ENCODE measurements at regions not wholly inside any gene's neighbourhood (a gene's known extent, or its start where the extent isn't known, plus 50 kb on each side); places are given as distances from the start of the nearest gene placed in this dataset.
A peak's percentile ranks its signal among the peaks of the same experiment; 100 is the strongest.

DNA sequence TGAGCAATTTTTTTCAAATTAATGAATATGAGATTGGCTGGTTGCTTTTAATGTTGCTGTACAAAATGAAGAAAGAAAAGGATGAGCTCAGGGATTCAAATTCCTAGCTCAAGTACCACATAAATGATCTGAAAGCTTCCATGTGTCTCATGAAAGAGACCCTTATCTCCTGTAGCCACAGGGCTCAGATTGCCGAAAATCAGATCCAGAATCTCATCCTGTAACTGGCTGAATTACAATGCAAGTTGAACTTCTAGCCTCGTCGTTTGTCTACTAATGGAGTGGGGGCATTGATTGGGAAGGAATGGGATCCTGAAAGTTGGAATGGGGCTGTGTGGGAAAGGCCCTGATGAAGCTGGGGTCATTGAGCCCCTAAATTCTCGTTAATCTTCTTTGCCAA lies 143.4 kb upstream of the ATP6AP2 start:
- no peak overlapping the region for H3K4me3 ChIP-seq
- intact Hi-C loops (cut with micrococcal nuclease) = no loop called here
- H3K27me3 ChIP-seq (ENCODE audit: low read depth) = no peaks in the 10 kb centered on the region
- no peak for DNase-seq
- TF ChIP-seq, protein P1, sequence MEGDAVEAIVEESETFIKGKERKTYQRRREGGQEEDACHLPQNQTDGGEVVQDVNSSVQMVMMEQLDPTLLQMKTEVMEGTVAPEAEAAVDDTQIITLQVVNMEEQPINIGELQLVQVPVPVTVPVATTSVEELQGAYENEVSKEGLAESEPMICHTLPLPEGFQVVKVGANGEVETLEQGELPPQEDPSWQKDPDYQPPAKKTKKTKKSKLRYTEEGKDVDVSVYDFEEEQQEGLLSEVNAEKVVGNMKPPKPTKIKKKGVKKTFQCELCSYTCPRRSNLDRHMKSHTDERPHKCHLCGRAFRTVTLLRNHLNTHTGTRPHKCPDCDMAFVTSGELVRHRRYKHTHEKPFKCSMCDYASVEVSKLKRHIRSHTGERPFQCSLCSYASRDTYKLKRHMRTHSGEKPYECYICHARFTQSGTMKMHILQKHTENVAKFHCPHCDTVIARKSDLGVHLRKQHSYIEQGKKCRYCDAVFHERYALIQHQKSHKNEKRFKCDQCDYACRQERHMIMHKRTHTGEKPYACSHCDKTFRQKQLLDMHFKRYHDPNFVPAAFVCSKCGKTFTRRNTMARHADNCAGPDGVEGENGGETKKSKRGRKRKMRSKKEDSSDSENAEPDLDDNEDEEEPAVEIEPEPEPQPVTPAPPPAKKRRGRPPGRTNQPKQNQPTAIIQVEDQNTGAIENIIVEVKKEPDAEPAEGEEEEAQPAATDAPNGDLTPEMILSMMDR (IDR thresholded peaks at IDR 0.05; ENCODE audit: borderline replicate concordance) = no peak
- no peaks in the 10 kb centered on the region for H3K9me3 ChIP-seq (replicated peaks)
- H3K4me1 ChIP-seq = no peaks in the 10 kb centered on the region
- no peaks in the 10 kb centered on the region for H3K36me3 ChIP-seq
- no peak overlapping the region for H3K27ac ChIP-seq (replicated peaks)

DNA sequence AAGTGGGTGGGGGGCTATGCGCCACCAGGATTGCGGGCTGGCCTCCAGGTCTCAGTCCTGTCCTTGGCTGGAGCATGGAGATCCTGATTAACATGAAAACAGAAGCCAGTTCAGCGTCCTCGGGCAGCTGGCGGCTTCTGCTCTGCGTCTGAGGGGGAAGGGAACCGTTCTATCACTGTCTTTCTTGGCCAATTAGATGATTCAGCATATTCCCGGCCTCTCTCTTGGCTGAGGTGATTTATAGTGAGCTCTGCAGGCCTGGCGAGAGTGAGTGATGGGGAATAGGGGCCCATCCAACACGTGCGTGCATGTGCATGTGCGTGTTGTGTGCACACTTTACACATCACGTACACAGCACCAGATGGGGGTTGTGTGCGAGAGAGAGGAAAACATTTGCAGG lies 145.8 kb upstream of the ATP6AP2 start:
- H3K4me1 ChIP-seq = no peaks in the 10 kb centered on the region
- DNase-seq = peak; percentile 18
- no peaks in the 10 kb centered on the region for H3K9me3 ChIP-seq (replicated peaks)
- H3K27me3 ChIP-seq (ENCODE audit: low read depth) = no peaks in the 10 kb centered on the region
- H3K4me3 ChIP-seq = no peak overlapping the region
- TF ChIP-seq, protein P1 (IDR thresholded peaks at IDR 0.05; ENCODE audit: borderline replicate concordance) = no peak
- intact Hi-C loops (cut with micrococcal nuclease) = no loop called here
- no peaks in the 10 kb centered on the region for H3K36me3 ChIP-seq
- no peak overlapping the region for H3K27ac ChIP-seq (replicated peaks)

DNA sequence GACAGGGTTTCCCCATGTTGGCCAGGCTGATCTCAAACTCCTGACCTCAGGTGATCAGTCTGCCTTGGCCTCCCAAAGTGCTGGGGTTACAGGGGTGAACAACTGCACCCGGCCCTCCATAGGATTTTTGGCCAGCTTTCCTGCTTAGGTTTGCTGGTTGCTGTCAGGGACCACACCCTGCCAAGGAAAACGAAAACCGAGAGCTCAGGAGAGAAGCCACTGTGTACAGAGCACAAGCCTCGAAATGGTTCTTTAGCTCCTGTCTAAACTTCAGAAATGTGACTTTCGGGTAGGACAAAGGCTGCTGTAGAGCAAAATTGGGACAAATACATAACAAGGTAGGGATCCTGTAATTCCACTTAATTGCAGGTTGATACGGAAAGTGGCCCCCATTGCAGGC lies 146.3 kb upstream of the ATP6AP2 start:
- Histone ChIP-seq H3K4me1 (no peaks in the 10 kb centered on the region), H3K27ac (replicated peaks) (no peak overlapping the region), H3K36me3 (no peaks in the 10 kb centered on the region), H3K27me3 (ENCODE audit: low read depth) (no peaks in the 10 kb centered on the region), H3K9me3 (replicated peaks) (peaks cover under 1% of the 10 kb centered on the region), H3K4me3 (no peak overlapping the region)
- no peak for DNase-seq
- intact Hi-C loops (cut with micrococcal nuclease) = no loop called here
- TF ChIP-seq, protein P1 (IDR thresholded peaks at IDR 0.05; ENCODE audit: borderline replicate concordance) = no peak

DNA sequence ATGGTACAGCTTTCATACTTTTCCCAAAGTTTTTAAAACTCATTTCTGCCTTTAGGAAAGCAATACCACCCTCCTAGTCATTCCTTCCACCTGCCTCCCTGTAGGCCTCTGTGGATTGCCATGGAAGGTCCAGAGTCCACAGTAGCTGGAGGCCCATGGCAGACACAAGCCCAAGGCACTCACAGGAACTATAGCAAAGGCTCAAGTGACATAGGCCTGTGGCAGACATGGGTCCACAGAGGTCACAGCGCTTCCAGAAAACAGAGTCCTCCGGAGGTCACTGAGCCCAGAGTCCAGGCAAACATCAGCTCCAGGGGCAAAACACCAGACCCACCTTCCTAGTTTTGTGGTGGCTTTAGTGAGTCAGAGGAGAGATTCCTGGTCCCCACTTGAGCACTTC lies 147.6 kb upstream of the ATP6AP2 start:
- no peak overlapping the region for H3K27ac ChIP-seq (replicated peaks)
- H3K9me3 ChIP-seq (replicated peaks) = peaks cover 14% of the 10 kb centered on the region
- no peaks in the 10 kb centered on the region for H3K36me3 ChIP-seq
- H3K4me1 ChIP-seq = no peaks in the 10 kb centered on the region
- DNase-seq = no peak
- no peaks in the 10 kb centered on the region for H3K27me3 ChIP-seq (ENCODE audit: low read depth)
- intact Hi-C loops (cut with micrococcal nuclease) = no loop called here
- TF ChIP-seq, protein P1 (IDR thresholded peaks at IDR 0.05; ENCODE audit: borderline replicate concordance) = no peak
- H3K4me3 ChIP-seq = no peak overlapping the region

DNA sequence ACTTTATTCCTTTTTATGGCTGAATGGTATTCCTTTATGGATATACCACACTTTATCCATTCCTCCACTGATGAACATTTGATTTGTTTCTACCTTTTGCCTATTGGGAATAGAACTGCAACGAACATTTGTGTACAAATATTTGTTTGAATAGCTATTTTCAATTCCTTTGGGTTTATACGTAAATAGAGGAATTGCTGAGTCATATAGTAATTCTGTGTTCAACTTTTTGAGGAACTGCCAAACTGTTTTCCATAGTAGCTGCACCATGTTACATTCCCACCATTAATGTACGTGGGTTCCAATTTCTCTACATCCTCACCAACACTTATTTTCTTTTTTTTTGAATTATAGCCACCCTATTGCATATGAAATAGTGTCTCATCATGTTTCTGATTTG lies 156.5 kb upstream of the ATP6AP2 start:
- Histone ChIP-seq H3K27me3 (ENCODE audit: low read depth) (no peaks in the 10 kb centered on the region), H3K27ac (replicated peaks) (no peak overlapping the region), H3K4me3 (no peak overlapping the region), H3K36me3 (no peaks in the 10 kb centered on the region), H3K9me3 (replicated peaks) (peaks cover 12% of the 10 kb centered on the region), H3K4me1 (no peaks in the 10 kb centered on the region)
- intact Hi-C loops (cut with micrococcal nuclease) = no loop called here
- no peak for DNase-seq
- TF ChIP-seq, protein P1 (IDR thresholded peaks at IDR 0.05; ENCODE audit: borderline replicate concordance) = no peak

DNA sequence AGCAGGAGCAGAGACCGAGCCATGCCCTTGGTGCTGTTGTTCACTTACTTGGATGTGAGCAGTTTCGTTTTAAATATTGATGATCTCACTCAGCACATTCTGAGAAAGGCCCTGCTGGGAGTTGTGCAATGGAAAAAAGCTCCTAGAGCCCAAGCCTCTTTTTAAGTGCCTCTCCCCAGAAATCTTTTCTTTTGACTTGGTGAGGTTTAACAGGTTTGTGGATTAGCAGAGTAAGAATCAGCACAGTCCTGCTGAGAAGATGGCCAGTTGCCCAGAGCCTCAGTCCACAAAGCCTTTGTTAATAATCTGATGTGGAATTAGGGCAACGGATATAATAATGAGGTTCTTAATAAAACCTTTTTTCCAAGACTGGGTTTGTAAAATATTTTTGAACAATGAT lies 157.5 kb upstream of the ATP6AP2 start:
- Histone ChIP-seq H3K4me3 (no peak overlapping the region), H3K36me3 (no peaks in the 10 kb centered on the region), H3K27ac (replicated peaks) (no peak overlapping the region), H3K27me3 (ENCODE audit: low read depth) (no peaks in the 10 kb centered on the region), H3K4me1 (no peaks in the 10 kb centered on the region), H3K9me3 (replicated peaks) (peaks cover 3% of the 10 kb centered on the region)
- TF ChIP-seq, protein P1 (IDR thresholded peaks at IDR 0.05; ENCODE audit: borderline replicate concordance) = no peak
- intact Hi-C loops (cut with micrococcal nuclease) = no loop called here
- DNase-seq = no peak

All from left ventricle myocardium inferior (tissue), 1 donor.